ENCODE measurements at regions not wholly inside any gene's neighbourhood (a gene's known extent, or its start where the extent isn't known, plus 50 kb on each side); places are given as distances from the start of the nearest gene placed in this dataset.

- TF ChIP-seq CTCF (IDR thresholded peaks at IDR 0.05): no peak
- no peak for TF ChIP-seq POLR2A (IDR thresholded peaks at IDR 0.05)
Observed at GRCh38 chr3:46098319-46098761, 71.1 kb upstream of the XCR1 start.

All from uterus (tissue), 2 donors.